ENCODE measurements at regions not wholly inside any gene's neighbourhood (a gene's known extent, or its start where the extent isn't known, plus 50 kb on each side); places are given as distances from the start of the nearest gene placed in this dataset.
A peak's percentile ranks its signal among the peaks of the same experiment; 100 is the strongest.

- FAIRE-seq (no peak), DNase-seq (peak; percentile 33 to 49)
- H3K4me1 ChIP-seq (ENCODE audit: control insufficient read depth in 3 of 3, insufficient read depth in 2 of 3, low read depth in 1 of 3, low read length in 2 of 3): no peaks in the 10 kb centered on the region
- H3K27ac ChIP-seq (ENCODE audit: low read depth in 1 of 3, low read length in 2 of 3): no peak overlapping the region
- no peaks in the 10 kb centered on the region for H3K9me3 ChIP-seq (ENCODE audit: control insufficient read depth in 2 of 2, insufficient read depth in 1 of 2, low read depth in 1 of 2, low read length in 1 of 2)
- H3K36me3 ChIP-seq (ENCODE audit: control insufficient read depth in 3 of 3, insufficient read depth in 2 of 3, low read depth in 1 of 3, low read length in 3 of 3): no peaks in the 10 kb centered on the region
- 30 to 50% (median 49%) methylated on average over 5 of the region's 5 CpGs for WGBS, 3 donors
- H3K4me3 ChIP-seq (ENCODE audit: low read depth in 1 of 3, low read length in 3 of 3): no peak overlapping the region
- H3K27me3 ChIP-seq (ENCODE audit: control insufficient read depth in 3 of 3, insufficient read depth in 3 of 3, low read length in 3 of 3): no peaks in the 10 kb centered on the region
Observed at GRCh38 chrX:75968293-75968692, 183.2 kb upstream of the MAGEE2 start.

- no peak overlapping the region for H3K4me3 ChIP-seq (ENCODE audit: low read depth in 1 of 3, low read length in 3 of 3)
- H3K9me3 ChIP-seq (ENCODE audit: control insufficient read depth in 2 of 2, insufficient read depth in 1 of 2, low read depth in 1 of 2, low read length in 1 of 2): no peaks in the 10 kb centered on the region
- H3K27ac ChIP-seq (ENCODE audit: low read depth in 1 of 3, low read length in 2 of 3): no peak overlapping the region
- no peak for DNase-seq
- no peaks in the 10 kb centered on the region for H3K4me1 ChIP-seq (ENCODE audit: control insufficient read depth in 3 of 3, insufficient read depth in 2 of 3, low read depth in 1 of 3, low read length in 2 of 3)
- no peaks in the 10 kb centered on the region for H3K36me3 ChIP-seq (ENCODE audit: control insufficient read depth in 3 of 3, insufficient read depth in 2 of 3, low read depth in 1 of 3, low read length in 3 of 3)
- 12 to 39% (median 37%) methylated on average over 2 of the region's 2 CpGs for WGBS, 3 donors
- no peaks in the 10 kb centered on the region for H3K27me3 ChIP-seq (ENCODE audit: control insufficient read depth in 3 of 3, insufficient read depth in 3 of 3, low read length in 3 of 3)
- no peak for FAIRE-seq
Observed at GRCh38 chrX:75986976-75987375, 185.9 kb upstream of the PBDC1 start.

- DNase-seq (no peak), FAIRE-seq (no peak)
- no peaks in the 10 kb centered on the region for H3K36me3 ChIP-seq (ENCODE audit: control insufficient read depth in 3 of 3, insufficient read depth in 2 of 3, low read depth in 1 of 3, low read length in 3 of 3)
- WGBS, 3 donors: 62 to 67% (median 67%) methylated on average over 3 of the region's 3 CpGs
- H3K9me3 ChIP-seq (ENCODE audit: control insufficient read depth in 2 of 2, insufficient read depth in 1 of 2, low read depth in 1 of 2, low read length in 1 of 2): no peaks in the 10 kb centered on the region
- no peak overlapping the region for H3K4me3 ChIP-seq (ENCODE audit: low read depth in 1 of 3, low read length in 3 of 3)
- H3K27me3 ChIP-seq (ENCODE audit: control insufficient read depth in 3 of 3, insufficient read depth in 3 of 3, low read length in 3 of 3): no peaks in the 10 kb centered on the region
- H3K4me1 ChIP-seq (ENCODE audit: control insufficient read depth in 3 of 3, insufficient read depth in 2 of 3, low read depth in 1 of 3, low read length in 2 of 3): no peaks in the 10 kb centered on the region
- H3K27ac ChIP-seq (ENCODE audit: low read depth in 1 of 3, low read length in 2 of 3): no peak overlapping the region
Observed at GRCh38 chrX:75989806-75990590, 182.9 kb upstream of the PBDC1 start.

- H3K9me3 ChIP-seq (ENCODE audit: control insufficient read depth in 2 of 2, insufficient read depth in 1 of 2, low read depth in 1 of 2, low read length in 1 of 2): no peaks in the 10 kb centered on the region
- no peak overlapping the region for H3K27ac ChIP-seq (ENCODE audit: low read depth in 1 of 3, low read length in 2 of 3)
- H3K27me3 ChIP-seq (ENCODE audit: control insufficient read depth in 3 of 3, insufficient read depth in 3 of 3, low read length in 3 of 3): no peaks in the 10 kb centered on the region
- H3K4me3 ChIP-seq (ENCODE audit: low read depth in 1 of 3, low read length in 3 of 3): no peak overlapping the region
- no peak for FAIRE-seq
- no peaks in the 10 kb centered on the region for H3K36me3 ChIP-seq (ENCODE audit: control insufficient read depth in 3 of 3, insufficient read depth in 2 of 3, low read depth in 1 of 3, low read length in 3 of 3)
- DNase-seq: no peak
- H3K4me1 ChIP-seq (ENCODE audit: control insufficient read depth in 3 of 3, insufficient read depth in 2 of 3, low read depth in 1 of 3, low read length in 2 of 3): no peaks in the 10 kb centered on the region
- WGBS, 3 donors: 25 to 31% (median 25%) methylated on average over 3 of the region's 3 CpGs
Observed at GRCh38 chrX:75997692-75998091, 175.2 kb upstream of the PBDC1 start.

- Histone ChIP-seq H3K36me3 (ENCODE audit: control insufficient read depth in 3 of 3, insufficient read depth in 2 of 3, low read depth in 1 of 3, low read length in 3 of 3) (no peaks in the 10 kb centered on the region), H3K27ac (ENCODE audit: low read depth in 1 of 3, low read length in 2 of 3) (no peak overlapping the region), H3K4me3 (ENCODE audit: low read depth in 1 of 3, low read length in 3 of 3) (no peak overlapping the region), H3K27me3 (ENCODE audit: control insufficient read depth in 3 of 3, insufficient read depth in 3 of 3, low read length in 3 of 3) (no peaks in the 10 kb centered on the region), H3K9me3 (ENCODE audit: control insufficient read depth in 2 of 2, insufficient read depth in 1 of 2, low read depth in 1 of 2, low read length in 1 of 2) (peaks cover 0 to 4% of the 10 kb centered on the region in 2 donors), H3K4me1 (ENCODE audit: control insufficient read depth in 3 of 3, insufficient read depth in 2 of 3, low read depth in 1 of 3, low read length in 2 of 3) (no peaks in the 10 kb centered on the region)
- FAIRE-seq: no peak
- no peak for DNase-seq
- WGBS, 3 donors: 64 to 75% (median 66%) methylated on average over 3 of the region's 3 CpGs
Observed at GRCh38 chrX:76014321-76014720, 158.5 kb upstream of the PBDC1 start.

- DNase-seq (no peak), FAIRE-seq (no peak)
- Histone ChIP-seq H3K27me3 (ENCODE audit: control insufficient read depth in 3 of 3, insufficient read depth in 3 of 3, low read length in 3 of 3) (no peaks in the 10 kb centered on the region), H3K9me3 (ENCODE audit: control insufficient read depth in 2 of 2, insufficient read depth in 1 of 2, low read depth in 1 of 2, low read length in 1 of 2) (no peaks in the 10 kb centered on the region), H3K27ac (ENCODE audit: low read depth in 1 of 3, low read length in 2 of 3) (no peak overlapping the region), H3K4me1 (ENCODE audit: control insufficient read depth in 3 of 3, insufficient read depth in 2 of 3, low read depth in 1 of 3, low read length in 2 of 3) (no peaks in the 10 kb centered on the region), H3K36me3 (ENCODE audit: control insufficient read depth in 3 of 3, insufficient read depth in 2 of 3, low read depth in 1 of 3, low read length in 3 of 3) (no peaks in the 10 kb centered on the region), H3K4me3 (ENCODE audit: low read depth in 1 of 3, low read length in 3 of 3) (no peak overlapping the region)
- WGBS, 3 donors: 92 to 94% (median 94%) methylated on average over 4 to 7 of the region's 7 CpGs
Observed at GRCh38 chrX:76026292-76026691, 146.6 kb upstream of the PBDC1 start.

GRCh38 chrX:76026751-76027150 lies 146.1 kb upstream of the PBDC1 start:
- Histone ChIP-seq H3K36me3 (ENCODE audit: control insufficient read depth in 3 of 3, insufficient read depth in 2 of 3, low read depth in 1 of 3, low read length in 3 of 3) (no peaks in the 10 kb centered on the region), H3K4me3 (ENCODE audit: low read depth in 1 of 3, low read length in 3 of 3) (no peak overlapping the region), H3K4me1 (ENCODE audit: control insufficient read depth in 3 of 3, insufficient read depth in 2 of 3, low read depth in 1 of 3, low read length in 2 of 3) (no peaks in the 10 kb centered on the region), H3K9me3 (ENCODE audit: control insufficient read depth in 2 of 2, insufficient read depth in 1 of 2, low read depth in 1 of 2, low read length in 1 of 2) (no peaks in the 10 kb centered on the region), H3K27ac (ENCODE audit: low read depth in 1 of 3, low read length in 2 of 3) (no peak overlapping the region), H3K27me3 (ENCODE audit: control insufficient read depth in 3 of 3, insufficient read depth in 3 of 3, low read length in 3 of 3) (no peaks in the 10 kb centered on the region)
- WGBS, 3 donors: 95 to 96% (median 96%) methylated on average over 3 of the region's 3 CpGs
- DNase-seq (no peak), FAIRE-seq (no peak)

GRCh38 chrX:76029385-76029784 lies 143.5 kb upstream of the PBDC1 start:
- Histone ChIP-seq H3K27ac (ENCODE audit: low read depth in 1 of 3, low read length in 2 of 3) (no peak overlapping the region), H3K4me3 (ENCODE audit: low read depth in 1 of 3, low read length in 3 of 3) (no peak overlapping the region), H3K27me3 (ENCODE audit: control insufficient read depth in 3 of 3, insufficient read depth in 3 of 3, low read length in 3 of 3) (no peaks in the 10 kb centered on the region), H3K36me3 (ENCODE audit: control insufficient read depth in 3 of 3, insufficient read depth in 2 of 3, low read depth in 1 of 3, low read length in 3 of 3) (no peaks in the 10 kb centered on the region), H3K9me3 (ENCODE audit: control insufficient read depth in 2 of 2, insufficient read depth in 1 of 2, low read depth in 1 of 2, low read length in 1 of 2) (no peaks in the 10 kb centered on the region), H3K4me1 (ENCODE audit: control insufficient read depth in 3 of 3, insufficient read depth in 2 of 3, low read depth in 1 of 3, low read length in 2 of 3) (no peaks in the 10 kb centered on the region)
- 84 to 96% (median 93%) methylated on average over 20 to 27 of the region's 27 CpGs for WGBS, 3 donors
- FAIRE-seq (no peak), DNase-seq (no peak)

GRCh38 chrX:76064825-76065224 lies 108.0 kb upstream of the PBDC1 start:
- peaks cover 0 to 1% of the 10 kb centered on the region in 2 donors for H3K9me3 ChIP-seq (ENCODE audit: control insufficient read depth in 2 of 2, insufficient read depth in 1 of 2, low read depth in 1 of 2, low read length in 1 of 2)
- no peaks in the 10 kb centered on the region for H3K4me1 ChIP-seq (ENCODE audit: control insufficient read depth in 3 of 3, insufficient read depth in 2 of 3, low read depth in 1 of 3, low read length in 2 of 3)
- no peak for DNase-seq
- no peaks in the 10 kb centered on the region for H3K36me3 ChIP-seq (ENCODE audit: control insufficient read depth in 3 of 3, insufficient read depth in 2 of 3, low read depth in 1 of 3, low read length in 3 of 3)
- H3K27me3 ChIP-seq (ENCODE audit: control insufficient read depth in 3 of 3, insufficient read depth in 3 of 3, low read length in 3 of 3): no peaks in the 10 kb centered on the region
- no peak for FAIRE-seq
- no peak overlapping the region for H3K27ac ChIP-seq (ENCODE audit: low read depth in 1 of 3, low read length in 2 of 3)
- H3K4me3 ChIP-seq (ENCODE audit: low read depth in 1 of 3, low read length in 3 of 3): no peak overlapping the region
- 8 to 32% (median 18%) methylated on average over 1 of the region's 1 CpG for WGBS, 3 donors
